ENCODE measurements at regions not wholly inside any gene's neighbourhood (a gene's known extent, or its start where the extent isn't known, plus 50 kb on each side); places are given as distances from the start of the nearest gene placed in this dataset.

DNA sequence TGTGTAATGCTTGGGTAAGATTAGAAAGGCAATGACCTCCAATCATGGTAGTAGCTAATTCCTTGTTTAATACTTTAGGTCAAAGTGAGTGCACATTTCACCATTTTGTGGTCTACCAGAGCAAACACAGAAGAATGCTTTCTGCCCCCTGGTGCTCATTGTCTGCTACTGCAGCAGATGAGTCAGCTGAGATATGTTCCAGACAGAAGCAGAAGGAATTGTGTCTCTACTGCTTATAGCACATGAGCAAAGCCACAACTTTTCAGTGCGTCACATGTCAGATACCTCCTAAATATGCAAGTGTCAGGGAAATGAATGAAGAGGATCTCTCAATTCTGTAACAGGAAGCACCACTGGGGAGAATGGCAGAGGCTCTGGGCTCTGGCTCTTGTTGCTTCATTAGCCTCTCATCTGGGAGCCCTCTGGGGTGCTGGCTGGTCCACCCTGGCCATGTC is 308.9 kb downstream of the ALDH8A1 start:
- peaks cover 0 to 12% (median 7%) of the 10 kb centered on the region in 4 donors for H3K4me1 ChIP-seq
- H3K4me3 ChIP-seq, result no peak overlapping the region
- 48 to 63% methylated on average over 1 of the region's 1 CpG for WGBS, 2 donors
- H3K36me3 ChIP-seq, result no peaks in the 10 kb centered on the region
- H3K27ac ChIP-seq, result no peak overlapping the region
- TF ChIP-seq POLR2AphosphoS5 (IDR thresholded peaks at IDR 0.05), result peak; percentile 15 to 45 (median 20)
- TF ChIP-seq POLR2A (IDR thresholded peaks at IDR 0.05), result no peak
- TF ChIP-seq EP300 (IDR thresholded peaks at IDR 0.05), result no peak
- TF ChIP-seq, protein P1, sequence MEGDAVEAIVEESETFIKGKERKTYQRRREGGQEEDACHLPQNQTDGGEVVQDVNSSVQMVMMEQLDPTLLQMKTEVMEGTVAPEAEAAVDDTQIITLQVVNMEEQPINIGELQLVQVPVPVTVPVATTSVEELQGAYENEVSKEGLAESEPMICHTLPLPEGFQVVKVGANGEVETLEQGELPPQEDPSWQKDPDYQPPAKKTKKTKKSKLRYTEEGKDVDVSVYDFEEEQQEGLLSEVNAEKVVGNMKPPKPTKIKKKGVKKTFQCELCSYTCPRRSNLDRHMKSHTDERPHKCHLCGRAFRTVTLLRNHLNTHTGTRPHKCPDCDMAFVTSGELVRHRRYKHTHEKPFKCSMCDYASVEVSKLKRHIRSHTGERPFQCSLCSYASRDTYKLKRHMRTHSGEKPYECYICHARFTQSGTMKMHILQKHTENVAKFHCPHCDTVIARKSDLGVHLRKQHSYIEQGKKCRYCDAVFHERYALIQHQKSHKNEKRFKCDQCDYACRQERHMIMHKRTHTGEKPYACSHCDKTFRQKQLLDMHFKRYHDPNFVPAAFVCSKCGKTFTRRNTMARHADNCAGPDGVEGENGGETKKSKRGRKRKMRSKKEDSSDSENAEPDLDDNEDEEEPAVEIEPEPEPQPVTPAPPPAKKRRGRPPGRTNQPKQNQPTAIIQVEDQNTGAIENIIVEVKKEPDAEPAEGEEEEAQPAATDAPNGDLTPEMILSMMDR (IDR thresholded peaks at IDR 0.05), result peak; percentile 61 to 86 (median 78)
- intact Hi-C loops (cut with DNase I), result loop anchor here (2.0 kb wide), 1 partner anchor 466 kb away; no protein-coding TSS in a partner anchor
- no peaks in the 10 kb centered on the region for H3K9me3 ChIP-seq
- peak; percentile 81 for DNase-seq
- H3K27me3 ChIP-seq, result no peaks in the 10 kb centered on the region

GRCh38 chr6:134640229-134640628 is 309.7 kb downstream of the ALDH8A1 start:
- 94 to 95% methylated on average over 4 of the region's 4 CpGs for WGBS, 2 donors
- Histone ChIP-seq H3K9me3 (no peaks in the 10 kb centered on the region), H3K4me1 (peaks cover 0 to 12% (median 7%) of the 10 kb centered on the region in 4 donors), H3K4me3 (no peak overlapping the region), H3K36me3 (no peaks in the 10 kb centered on the region), H3K27ac (no peak overlapping the region), H3K27me3 (no peaks in the 10 kb centered on the region)
- TF ChIP-seq POLR2AphosphoS5 (IDR thresholded peaks at IDR 0.05) (no peak), EP300 (IDR thresholded peaks at IDR 0.05) (no peak), POLR2A (IDR thresholded peaks at IDR 0.05) (no peak)
- TF ChIP-seq, protein P1 (IDR thresholded peaks at IDR 0.05), result no peak
- intact Hi-C loops (cut with DNase I), result loop anchor here (2.0 kb wide), 1 partner anchor 465 kb away; no protein-coding TSS in a partner anchor
- DNase-seq, result no peak

- 83 to 92% methylated on average over 1 of the region's 1 CpG for WGBS, 2 donors
- H3K27ac ChIP-seq, result no peak overlapping the region
- intact Hi-C loops (cut with DNase I), result no loop called here
- no peak overlapping the region for H3K4me3 ChIP-seq
- H3K4me1 ChIP-seq, result peaks cover 0 to 12% (median 7%) of the 10 kb centered on the region in 4 donors
- DNase-seq, result no peak
- H3K36me3 ChIP-seq, result no peaks in the 10 kb centered on the region
- TF ChIP-seq EP300 (IDR thresholded peaks at IDR 0.05), result no peak
- TF ChIP-seq POLR2AphosphoS5 (IDR thresholded peaks at IDR 0.05), result no peak
- TF ChIP-seq POLR2A (IDR thresholded peaks at IDR 0.05), result no peak
- TF ChIP-seq, protein P1 (IDR thresholded peaks at IDR 0.05), result no peak
- H3K27me3 ChIP-seq, result no peaks in the 10 kb centered on the region
- no peaks in the 10 kb centered on the region for H3K9me3 ChIP-seq
Measured at GRCh38 chr6:134637847-134638437, 312.0 kb downstream of the ALDH8A1 start.

DNA sequence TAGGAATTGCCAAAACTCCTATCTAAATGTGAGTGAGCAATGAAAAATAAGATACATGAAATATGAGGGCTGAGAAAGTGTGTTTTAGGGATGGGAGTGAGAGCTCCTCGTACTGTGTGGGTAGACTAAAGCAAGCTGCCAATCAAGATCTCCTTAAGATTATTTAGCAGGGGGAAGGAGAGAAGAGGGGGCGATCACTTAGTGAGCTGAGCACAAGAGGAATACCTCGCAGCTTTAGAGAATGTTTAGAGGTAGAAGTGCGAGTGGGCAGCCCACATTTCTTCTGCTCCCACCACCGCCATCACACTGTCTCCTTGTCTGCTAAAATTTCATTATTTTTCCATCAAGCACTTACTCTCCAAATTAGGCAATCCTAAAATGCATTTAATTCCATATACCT is 312.6 kb downstream of the ALDH8A1 start:
- peaks cover 0 to 11% (median 7%) of the 10 kb centered on the region in 4 donors for H3K4me1 ChIP-seq
- intact Hi-C loops (cut with DNase I), result no loop called here
- H3K4me3 ChIP-seq, result no peak overlapping the region
- no peaks in the 10 kb centered on the region for H3K27me3 ChIP-seq
- H3K27ac ChIP-seq, result no peak overlapping the region
- TF ChIP-seq EP300 (IDR thresholded peaks at IDR 0.05) (no peak), POLR2A (IDR thresholded peaks at IDR 0.05) (no peak), POLR2AphosphoS5 (IDR thresholded peaks at IDR 0.05) (no peak)
- TF ChIP-seq, protein P1 (IDR thresholded peaks at IDR 0.05), result no peak
- H3K9me3 ChIP-seq, result no peaks in the 10 kb centered on the region
- no peaks in the 10 kb centered on the region for H3K36me3 ChIP-seq
- DNase-seq, result no peak
- 96 to 97% methylated on average over 5 of the region's 5 CpGs for WGBS, 2 donors
